ENCODE measurements at regions not wholly inside any gene's neighbourhood (a gene's known extent, or its start where the extent isn't known, plus 50 kb on each side); places are given as distances from the start of the nearest gene placed in this dataset.

DNA sequence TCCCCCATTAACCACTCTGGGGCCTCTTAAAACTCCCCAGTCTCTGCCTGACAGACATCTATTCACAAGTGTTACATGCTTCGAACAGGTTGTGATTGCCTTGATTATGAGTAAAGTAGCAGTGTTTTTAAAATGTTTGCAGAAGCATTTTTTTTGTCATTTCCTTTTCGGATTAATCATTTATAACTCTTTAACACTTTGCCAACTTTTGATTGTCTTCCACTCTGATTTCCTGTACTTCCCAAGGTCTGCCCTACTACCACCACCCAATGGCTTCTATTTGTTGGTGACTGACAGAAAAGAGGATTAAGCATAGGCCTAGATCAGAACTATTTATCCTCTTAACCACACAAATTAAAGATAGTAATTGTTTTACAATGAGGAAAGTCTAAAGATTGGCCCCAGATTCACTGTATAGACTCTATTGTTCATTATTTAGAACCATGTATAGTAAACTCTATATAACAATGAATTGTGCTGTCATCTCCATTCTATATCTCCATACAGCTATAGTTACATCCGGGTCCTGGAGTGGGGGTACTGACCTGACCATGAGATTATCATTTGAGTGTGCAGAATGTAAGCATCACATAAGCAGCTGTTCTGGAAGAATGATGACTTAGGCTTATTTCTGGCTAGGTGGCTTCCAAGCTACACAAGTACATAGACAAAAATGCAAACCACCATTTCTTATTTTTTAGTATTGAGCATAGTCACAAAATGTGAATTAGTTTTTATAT, 110.3 kb upstream of the RBMS1 start:
- no peaks in the 10 kb centered on the region for H3K27me3 Mint-ChIP-seq (ENCODE audit: insufficient read depth, low read depth, poor library complexity)
- no peak overlapping the region for H3K27ac Mint-ChIP-seq
- ATAC-seq (no peak), DNase-seq (ENCODE audit: low spot score) (no peak)
- H3K36me3 ChIP-seq (ENCODE audit: insufficient read depth) = no peaks in the 10 kb centered on the region
- no peaks in the 10 kb centered on the region for H3K9me3 Mint-ChIP-seq
- no peaks in the 10 kb centered on the region for H3F3A ChIP-seq (replicated peaks; ENCODE audit: low read depth)
- H2AFZ ChIP-seq = no peak overlapping the region
- 0 out of 2 replicates have a peak, but pooled peaks cover 7% of the 10 kb centered on the region for H3K9me2 ChIP-seq (ENCODE audit: insufficient read depth)
- H3K4me1 Mint-ChIP-seq = peaks cover 8% of the 10 kb centered on the region; the same call in 2 of the 3 replicates
- no peak for TF ChIP-seq EZH2phosphoT487 (IDR thresholded peaks at IDR 0.05; ENCODE audit: unreplicated experiment)
- TF ChIP-seq JUNB (IDR thresholded peaks at IDR 0.05; ENCODE audit: unreplicated experiment) = no peak
- TF ChIP-seq, protein P1, sequence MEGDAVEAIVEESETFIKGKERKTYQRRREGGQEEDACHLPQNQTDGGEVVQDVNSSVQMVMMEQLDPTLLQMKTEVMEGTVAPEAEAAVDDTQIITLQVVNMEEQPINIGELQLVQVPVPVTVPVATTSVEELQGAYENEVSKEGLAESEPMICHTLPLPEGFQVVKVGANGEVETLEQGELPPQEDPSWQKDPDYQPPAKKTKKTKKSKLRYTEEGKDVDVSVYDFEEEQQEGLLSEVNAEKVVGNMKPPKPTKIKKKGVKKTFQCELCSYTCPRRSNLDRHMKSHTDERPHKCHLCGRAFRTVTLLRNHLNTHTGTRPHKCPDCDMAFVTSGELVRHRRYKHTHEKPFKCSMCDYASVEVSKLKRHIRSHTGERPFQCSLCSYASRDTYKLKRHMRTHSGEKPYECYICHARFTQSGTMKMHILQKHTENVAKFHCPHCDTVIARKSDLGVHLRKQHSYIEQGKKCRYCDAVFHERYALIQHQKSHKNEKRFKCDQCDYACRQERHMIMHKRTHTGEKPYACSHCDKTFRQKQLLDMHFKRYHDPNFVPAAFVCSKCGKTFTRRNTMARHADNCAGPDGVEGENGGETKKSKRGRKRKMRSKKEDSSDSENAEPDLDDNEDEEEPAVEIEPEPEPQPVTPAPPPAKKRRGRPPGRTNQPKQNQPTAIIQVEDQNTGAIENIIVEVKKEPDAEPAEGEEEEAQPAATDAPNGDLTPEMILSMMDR (conservative IDR thresholded peaks at IDR 0.05; ENCODE audit: low read depth in 2 of 2) = no peak
- no peaks in the 10 kb centered on the region for H3K36me3 Mint-ChIP-seq (ENCODE audit: low read depth)
- H3K4me3 ChIP-seq = no peak overlapping the region
- H3K4me2 ChIP-seq = no peak overlapping the region
- H3K27me3 ChIP-seq (ENCODE audit: insufficient read depth) = no peaks in the 10 kb centered on the region
- H3K79me2 ChIP-seq (replicated peaks; ENCODE audit: insufficient read depth) = no peaks in the 10 kb centered on the region
- H3K27ac ChIP-seq (ENCODE audit: low read depth) = no peak overlapping the region
- H4K20me1 ChIP-seq (replicated peaks; ENCODE audit: insufficient read depth) = no peaks in the 10 kb centered on the region
- no peak overlapping the region for H3K4me3 Mint-ChIP-seq
- peaks cover 6% of the 10 kb centered on the region; the same call in 1 of the 2 replicates for H3K4me1 ChIP-seq (ENCODE audit: insufficient read depth)

DNA sequence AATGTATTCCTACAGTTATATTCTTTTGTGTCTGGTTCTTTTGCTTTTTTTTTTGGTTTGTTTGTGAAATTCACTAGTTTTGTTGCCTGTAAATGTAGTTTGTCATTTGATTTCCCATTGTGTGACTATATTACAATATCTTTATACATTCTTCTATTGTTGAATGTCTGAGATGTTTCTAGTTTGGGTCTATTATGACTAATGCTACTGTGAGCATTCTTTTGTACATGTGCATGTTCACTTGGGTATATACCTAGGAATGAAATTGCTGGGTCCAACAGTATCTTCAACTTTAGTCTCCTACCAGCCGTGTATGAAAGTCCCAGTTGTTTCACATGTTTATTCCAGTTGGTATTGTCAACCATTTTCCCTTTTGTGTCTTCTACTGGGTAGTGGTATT, 112.7 kb upstream of the RBMS1 start:
- no peak overlapping the region for H3K4me2 ChIP-seq

GRCh38 chr2:160608599-160608998, 115.0 kb upstream of the RBMS1 start:
- Mint-ChIP-seq H3K36me3 (ENCODE audit: low read depth) (no peaks in the 10 kb centered on the region), H3K4me3 (no peak overlapping the region), H3K27ac (no peak overlapping the region), H3K9me3 (no peaks in the 10 kb centered on the region), H3K4me1 (peaks cover 21% of the 10 kb centered on the region; the same call in 2 of the 3 replicates), H3K27me3 (ENCODE audit: insufficient read depth, low read depth, poor library complexity) (no peaks in the 10 kb centered on the region)
- Histone ChIP-seq H3K9me2 (ENCODE audit: insufficient read depth) (peaks cover 5% of the 10 kb centered on the region; the same call in 1 of the 2 replicates), H3K27me3 (ENCODE audit: insufficient read depth) (no peaks in the 10 kb centered on the region), H2AFZ (no peak overlapping the region), H3K27ac (ENCODE audit: low read depth) (no peak overlapping the region), H3K36me3 (ENCODE audit: insufficient read depth) (no peaks in the 10 kb centered on the region), H3K4me1 (ENCODE audit: insufficient read depth) (peaks cover 6% of the 10 kb centered on the region; the same call in 1 of the 2 replicates), H4K20me1 (replicated peaks; ENCODE audit: insufficient read depth) (no peaks in the 10 kb centered on the region), H3K79me2 (replicated peaks; ENCODE audit: insufficient read depth) (no peaks in the 10 kb centered on the region), H3K4me3 (no peak overlapping the region), H3K4me2 (no peak overlapping the region), H3F3A (replicated peaks; ENCODE audit: low read depth) (no peaks in the 10 kb centered on the region)
- no peak for DNase-seq (ENCODE audit: low spot score)
- TF ChIP-seq EZH2phosphoT487 (IDR thresholded peaks at IDR 0.05; ENCODE audit: unreplicated experiment) = no peak
- ATAC-seq = no peak

More for the DNA sequence above, 112.7 kb upstream of the RBMS1 start:
- H3K4me3 ChIP-seq = no peak overlapping the region
- H3K27me3 ChIP-seq (ENCODE audit: insufficient read depth) = no peaks in the 10 kb centered on the region
- Mint-ChIP-seq H3K4me1 (peaks cover 13% of the 10 kb centered on the region; the same call in 2 of the 3 replicates), H3K27ac (no peak overlapping the region), H3K27me3 (ENCODE audit: insufficient read depth, low read depth, poor library complexity) (no peaks in the 10 kb centered on the region), H3K36me3 (ENCODE audit: low read depth) (no peaks in the 10 kb centered on the region), H3K4me3 (no peak overlapping the region), H3K9me3 (no peaks in the 10 kb centered on the region)
- H3K9me2 ChIP-seq (ENCODE audit: insufficient read depth) = peaks cover 9% of the 10 kb centered on the region; the same call in 1 of the 2 replicates
- no peak overlapping the region for H2AFZ ChIP-seq
- H3K79me2 ChIP-seq (replicated peaks; ENCODE audit: insufficient read depth) = no peaks in the 10 kb centered on the region
- no peaks in the 10 kb centered on the region for H4K20me1 ChIP-seq (replicated peaks; ENCODE audit: insufficient read depth)
- H3K4me1 ChIP-seq (ENCODE audit: insufficient read depth) = peaks cover 6% of the 10 kb centered on the region; the same call in 1 of the 2 replicates
- DNase-seq (ENCODE audit: low spot score) (no peak), ATAC-seq (no peak)
- H3K27ac ChIP-seq (ENCODE audit: low read depth) = no peak overlapping the region
- no peaks in the 10 kb centered on the region for H3F3A ChIP-seq (replicated peaks; ENCODE audit: low read depth)
- TF ChIP-seq NANOG (IDR thresholded peaks at IDR 0.05; ENCODE audit: borderline replicate concordance) (no peak), ZNF331 (CRISPR knock-in tag; IDR thresholded peaks at IDR 0.05; ENCODE audit: low read depth) (no peak), STAT1 (IDR thresholded peaks at IDR 0.05; ENCODE audit: unreplicated experiment) (no peak), EZH2 (IDR thresholded peaks at IDR 0.05; ENCODE audit: low read depth, unreplicated experiment) (no peak), EZH2phosphoT487 (IDR thresholded peaks at IDR 0.05; ENCODE audit: unreplicated experiment) (no peak)
- no peaks in the 10 kb centered on the region for H3K36me3 ChIP-seq (ENCODE audit: insufficient read depth)
